Activated CD8-positive, alpha-beta memory T cell treated with anti-CD3 and anti-CD28 coated beads for 36 hours (primary cell): ENCODE measurements at regions not wholly inside any gene's neighbourhood (a gene's known extent, or its start where the extent isn't known, plus 50 kb on each side); places are given as distances from the start of the nearest gene placed in this dataset.

Experiments
- CTCF ChIA-PET: fragments of 350-600 bp; sonication (Branson Sonifier 250); formaldehyde crosslinking; loops from one replicate; lab custom pipeline; 2021; ENCODE audit warnings: antibody characterized with exemption; lab: Charles Lee
- POLR2A ChIA-PET: fragments of 350-600 bp; sonication (Branson Sonifier 250); formaldehyde crosslinking; loops from one replicate; lab custom pipeline; 2021; ENCODE audit warnings: antibody characterized with exemption; lab: Charles Lee

- ChIA-PET POLR2A (no interaction called here), CTCF (no interaction called here)
These were observed 243.9 kb downstream of the SHQ1 start for GRCh38 chr3:72604328-72604727.

- ChIA-PET CTCF (no interaction called here), POLR2A (no interaction called here)
These were observed 246.1 kb downstream of the SHQ1 start for GRCh38 chr3:72601983-72602750.

GRCh38 chr3:72601060-72601459, 247.2 kb downstream of the SHQ1 start:
- POLR2A ChIA-PET, result no interaction called here

GRCh38 chr3:72597756-72598195, 250.5 kb downstream of the SHQ1 start:
- POLR2A ChIA-PET, result interaction anchor here (0.5 kb wide), 1 partner anchor 160 kb away, joined by 7 read pairs; no protein-coding TSS in a partner anchor

More at GRCh38 chr3:72601060-72601459, 247.2 kb downstream of the SHQ1 start:
- CTCF ChIA-PET, result no interaction called here

GRCh38 chr3:72597043-72597442, 251.2 kb downstream of the SHQ1 start:
- CTCF ChIA-PET, result no interaction called here
- POLR2A ChIA-PET, result no interaction called here

More at GRCh38 chr3:72597756-72598195, 250.5 kb downstream of the SHQ1 start:
- CTCF ChIA-PET, result no interaction called here

GRCh38 chr3:72595927-72596610, 252.2 kb downstream of the SHQ1 start:
- ChIA-PET POLR2A (interaction anchor here (0.6 kb wide), 1 partner anchor 15 kb away, joined by 3 read pairs; no protein-coding TSS in a partner anchor), CTCF (interaction anchor here (0.7 kb wide), 2 partner anchors 229 to 244 kb away, joined by 3 read pairs; no protein-coding TSS in a partner anchor)

DNA sequence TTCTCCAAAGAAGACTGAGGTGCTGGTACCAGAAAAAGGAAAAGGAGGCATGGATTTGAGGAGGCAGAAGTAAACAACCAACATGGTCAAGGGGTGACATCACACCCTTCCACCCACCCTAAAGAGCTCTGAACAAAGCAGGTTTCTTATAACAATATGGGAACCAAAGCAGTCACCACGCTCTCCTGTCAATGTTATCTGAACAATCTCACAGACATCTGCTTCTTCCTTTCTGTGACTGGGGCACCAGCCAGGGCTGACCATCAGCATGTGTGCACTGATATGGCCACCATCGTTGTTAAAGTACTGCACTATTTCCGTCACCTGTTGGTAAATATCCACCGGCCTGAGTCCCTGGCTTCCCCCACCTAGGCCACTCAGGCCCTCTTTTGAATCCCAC, 252.9 kb downstream of the SHQ1 start:
- ChIA-PET CTCF (interaction anchor here (0.7 kb wide), 2 partner anchors 228 to 243 kb away, joined by 3 read pairs; no protein-coding TSS in a partner anchor), POLR2A (interaction anchor here (0.7 kb wide), 1 partner anchor 179 kb away, joined by 9 read pairs; no protein-coding TSS in a partner anchor)

DNA sequence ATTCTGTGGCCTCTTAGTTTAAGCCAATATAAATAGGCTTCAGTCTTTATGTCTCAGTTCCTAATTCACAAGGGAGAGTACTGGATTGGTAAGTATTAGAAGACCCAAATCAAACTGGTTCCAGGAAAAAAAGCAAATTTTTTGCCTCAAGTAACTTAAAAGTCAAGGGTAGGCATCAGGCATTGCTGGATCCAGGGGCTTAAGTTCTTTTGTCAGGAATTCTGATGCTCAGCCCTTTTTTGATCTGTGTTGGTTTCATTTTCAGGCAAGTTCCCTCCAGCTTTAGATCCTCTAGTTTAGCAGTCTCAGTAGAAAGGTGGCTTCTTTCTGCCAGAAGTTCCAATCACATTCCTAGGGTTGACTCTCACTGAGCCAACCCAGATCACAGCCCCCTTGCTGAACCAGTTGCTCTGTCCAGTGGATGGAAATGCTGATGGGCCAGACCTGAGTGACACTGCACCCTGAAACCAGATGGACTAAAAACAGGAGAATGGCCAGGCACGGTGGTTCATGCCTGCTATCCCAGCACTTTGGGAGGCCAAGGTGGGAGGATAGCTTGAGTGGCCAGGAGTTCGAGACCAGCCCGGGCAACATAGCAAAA, 253.5 kb downstream of the SHQ1 start:
- ChIA-PET CTCF (no interaction called here), POLR2A (no interaction called here)

- CTCF ChIA-PET, result no interaction called here
- POLR2A ChIA-PET, result no interaction called here
These were observed 254.3 kb downstream of the SHQ1 start for GRCh38 chr3:72593881-72594397.

DNA sequence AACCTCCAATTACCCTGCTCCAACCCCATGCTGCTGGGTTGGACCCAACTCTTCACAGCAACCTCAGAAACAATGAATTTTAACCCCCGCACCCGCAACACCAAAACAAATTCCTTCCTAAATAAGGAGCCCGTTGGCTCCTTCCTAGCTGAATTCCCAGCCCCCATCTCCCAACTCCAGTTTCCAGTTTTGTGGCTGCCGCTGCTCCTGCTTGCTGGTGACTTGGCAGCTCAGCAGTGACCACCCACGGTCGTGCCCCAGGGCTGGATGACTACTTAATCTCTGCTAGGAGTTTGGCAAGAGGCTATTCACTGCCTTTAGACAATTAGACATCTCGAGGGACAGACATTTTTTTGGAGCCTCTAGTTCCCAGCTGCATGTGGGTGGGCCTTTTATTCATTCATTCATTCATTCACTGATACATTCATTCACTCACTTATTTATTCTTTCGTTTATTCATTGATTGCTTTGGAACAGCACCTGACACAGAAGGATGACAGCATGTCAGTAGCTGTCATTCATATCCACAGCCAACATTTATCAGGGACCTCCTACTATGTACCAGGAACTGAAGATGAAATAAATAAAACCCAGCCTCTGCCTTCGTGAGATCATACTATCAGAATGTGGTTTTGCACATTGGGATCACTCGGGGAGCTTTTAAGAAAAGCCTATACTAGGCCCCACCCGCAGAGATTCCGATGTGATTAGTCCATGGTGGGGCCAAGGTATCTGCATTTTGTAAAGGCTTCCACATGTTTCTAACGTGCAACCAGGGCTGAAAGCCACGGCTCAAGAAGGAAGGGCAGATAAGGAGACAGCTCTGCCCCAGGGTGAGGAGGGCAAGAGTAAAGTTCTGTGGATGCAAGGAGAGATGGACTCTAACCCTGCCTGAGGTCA, 256.5 kb downstream of the SHQ1 start:
- POLR2A ChIA-PET, result no interaction called here
- CTCF ChIA-PET, result no interaction called here

- ChIA-PET POLR2A (no interaction called here), CTCF (no interaction called here)
These were observed 257.5 kb downstream of the SHQ1 start for GRCh38 chr3:72590732-72591221.

GRCh38 chr3:72587282-72587681, 261.0 kb downstream of the SHQ1 start:
- POLR2A ChIA-PET, result no interaction called here
- CTCF ChIA-PET, result no interaction called here

- CTCF ChIA-PET, result no interaction called here
- POLR2A ChIA-PET, result no interaction called here
These were observed 261.6 kb downstream of the SHQ1 start for GRCh38 chr3:72586694-72587093.

DNA sequence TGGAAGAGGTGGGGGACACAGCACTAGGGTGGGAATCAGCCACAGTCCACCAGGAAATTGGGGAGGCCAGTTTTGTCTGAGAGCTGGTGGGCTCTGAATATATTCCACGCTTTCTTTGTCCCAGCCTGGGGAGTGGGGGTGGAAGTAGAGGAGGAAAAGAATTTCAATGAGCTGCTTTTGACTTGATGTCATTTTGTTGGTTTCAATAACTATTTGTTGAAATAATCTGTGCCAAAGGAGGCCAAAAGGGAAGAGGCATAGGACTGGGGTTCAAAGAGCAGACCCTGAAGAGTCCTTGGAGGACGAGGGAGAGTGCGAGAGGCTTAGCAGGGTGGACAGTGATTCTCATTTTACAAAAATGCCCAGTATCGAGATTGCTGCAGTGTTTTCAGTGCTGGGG, 262.3 kb downstream of the SHQ1 start:
- POLR2A ChIA-PET, result no interaction called here
- CTCF ChIA-PET, result no interaction called here

DNA sequence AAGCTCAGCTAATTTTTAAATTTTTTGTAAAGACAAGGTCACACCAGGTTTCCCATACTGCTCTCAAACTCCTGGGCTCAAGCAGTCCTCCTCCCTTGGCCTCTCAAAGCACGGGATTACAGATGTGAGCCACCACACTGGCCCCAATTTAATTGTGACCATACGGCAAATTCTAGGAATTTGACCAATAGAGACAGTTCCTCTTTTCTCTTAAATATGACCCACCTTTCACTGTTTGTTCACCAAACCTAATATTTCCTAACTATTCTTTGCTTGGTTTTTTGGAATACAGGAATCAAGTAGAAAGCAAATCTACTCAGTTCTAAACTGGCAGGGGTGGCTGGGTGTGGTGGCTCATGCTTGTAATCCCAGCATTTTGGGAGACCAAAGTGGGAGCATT, 264.0 kb downstream of the SHQ1 start:
- ChIA-PET CTCF (no interaction called here), POLR2A (no interaction called here)

GRCh38 chr3:72582963-72583362, 265.3 kb downstream of the SHQ1 start:
- CTCF ChIA-PET, result no interaction called here
- POLR2A ChIA-PET, result interaction anchor here (0.6 kb wide), 1 partner anchor 206 kb away, joined by 3 read pairs; no protein-coding TSS in a partner anchor

DNA sequence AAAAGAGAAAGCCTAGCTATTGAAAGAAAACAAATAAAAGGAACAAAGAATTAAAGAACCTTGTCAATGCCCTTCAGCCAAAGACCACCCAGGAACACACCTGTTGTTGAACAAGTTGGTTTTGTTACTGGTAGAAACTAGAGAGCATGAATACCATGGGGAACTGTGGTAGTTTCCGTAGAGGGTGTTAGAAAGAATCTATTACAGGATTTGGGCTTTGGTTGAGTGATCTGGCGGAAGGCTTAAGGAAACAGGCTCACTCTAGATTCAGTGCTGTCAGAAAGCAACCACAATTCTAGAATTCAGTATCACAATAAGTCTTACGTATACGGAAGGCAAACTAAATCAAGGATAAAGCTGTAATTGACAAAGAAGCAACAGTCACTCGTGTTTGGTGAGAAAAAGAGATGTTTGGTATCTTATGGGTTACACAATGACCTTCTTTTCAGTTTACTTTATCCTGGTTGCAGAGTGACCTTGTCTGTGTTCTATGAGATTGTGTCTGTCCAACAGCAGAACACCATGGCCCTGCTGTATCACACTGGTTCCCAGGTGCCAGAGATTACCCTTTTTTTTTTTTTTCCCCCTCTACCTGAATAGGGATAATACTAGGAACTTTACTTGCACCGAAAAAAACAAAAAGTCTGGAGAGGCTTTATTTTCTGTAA, 265.9 kb downstream of the SHQ1 start:
- ChIA-PET CTCF (no interaction called here), POLR2A (no interaction called here)

DNA sequence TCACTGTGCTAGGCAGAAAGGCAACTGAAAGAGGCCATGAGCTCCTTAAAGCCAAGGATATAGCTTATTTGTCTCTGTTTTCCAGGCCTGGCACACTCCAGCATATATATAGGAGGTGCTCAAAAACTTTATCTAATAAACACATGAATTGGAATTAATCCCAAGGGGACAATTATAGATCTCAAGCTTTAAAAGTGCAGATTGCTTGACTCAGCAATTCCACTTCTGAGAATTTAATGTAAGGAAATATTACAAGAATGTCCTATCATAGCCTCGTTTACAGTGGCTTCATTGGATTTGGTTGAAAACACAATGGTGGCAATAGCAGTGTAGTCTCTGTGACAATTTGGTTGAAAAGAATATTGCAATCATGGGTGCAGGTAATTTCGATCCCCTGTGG, 267.3 kb downstream of the SHQ1 start:
- ChIA-PET POLR2A (no interaction called here), CTCF (no interaction called here)
